A549 (cell line): ENCODE measurements at regions not wholly inside any gene's neighbourhood (a gene's known extent, or its start where the extent isn't known, plus 50 kb on each side); places are given as distances from the start of the nearest gene placed in this dataset.

Experiments used
- ATAC-seq, 2 experiments: fragments of 200-7000 bp in 1 of 2; fragments of >200 bp in 1 of 2; cut with Nextera tagmentation in 1 of 2; cut with Tn5 transposase in 1 of 2; 3 replicates each; pipeline versions ENCODE4 v1.8.0 to v1.9.1; 2018 to 2020; ENCODE audit warnings: mild to moderate bottlenecking in 1 of 2, moderate library complexity in 1 of 2
- CTCF ChIA-PET: fragments of 300-600 bp; sonication (Branson Sonifier 250); formaldehyde crosslinking; extraction: SDS; loops from one replicate; lab custom pipeline; 2021; ENCODE audit warnings: antibody characterized with exemption, inconsistent platforms; lab: Yijun Ruan, JAX
- POLR2A ChIA-PET: fragments of 350-600 bp; formaldehyde crosslinking; extraction: SDS; loops from one replicate; lab custom pipeline; 2021; ENCODE audit warnings: antibody characterized with exemption, inconsistent platforms; lab: Yijun Ruan, JAX
- DNase-seq, 2 experiments: peaks; one replicate each; pipeline versions ENCODE4 v3.0.0 to v3.0.0-alpha.2; 2011 to 2016; ENCODE audit warnings: low read depth in 1 of 2, low spot score in 1 of 2
- FAIRE-seq: peaks from 2 replicates; lab custom pipeline; 2011; peaks lifted over from hg19 to GRCh38; lab: Jason Lieb, UNC
- H3K27ac ChIP-seq, 2 experiments: fragments of >200 bp; sonication (Bioruptor Twin); formaldehyde crosslinking; 3 replicates each; pipeline ENCODE4 v1.5.1; 2016 to 2017
- H3K4me1 ChIP-seq: fragments of >200 bp; sonication (Bioruptor Twin); formaldehyde crosslinking; 3 replicates; pipeline ENCODE4 v1.6.1; 2016
- H3K4me2 ChIP-seq: fragments of >200 bp; sonication (Bioruptor Twin); formaldehyde crosslinking; 3 replicates; pipeline ENCODE4 v1.6.1; 2016
- H3K4me3 ChIP-seq: fragments of >200 bp; sonication (Bioruptor Twin); formaldehyde crosslinking; 3 replicates; pipeline ENCODE4 v1.5.1; 2016
- H3K9me3 ChIP-seq: fragments of >200 bp; sonication (Bioruptor Twin); formaldehyde crosslinking; 3 replicates; pipeline ENCODE4 v1.6.1; 2016
- CHD4 ChIP-seq: fragments of 200-600 bp; sonication (generic); IDR thresholded peaks from 2 replicates; pipeline ENCODE4 v1.6.1; 2016; ENCODE audit warnings: antibody characterized with exemption, mild to moderate bottlenecking, borderline replicate concordance
- EHF ChIP-seq: fragments of 250-450 bp; sonication (Bioruptor Pico); IDR thresholded peaks from 2 replicates; pipeline ENCODE4 v1.5.0; 2020; ENCODE audit warnings: mild to moderate bottlenecking
- EHMT2 ChIP-seq: fragments of 200-600 bp; sonication (generic); IDR thresholded peaks from 2 replicates; pipeline ENCODE4 v1.6.1; 2016; ENCODE audit warnings: antibody characterized with exemption, low read depth, mild to moderate bottlenecking, moderate library complexity
- ESRRA ChIP-seq: fragments of 150-350 bp; IDR thresholded peaks from 2 replicates; pipeline ENCODE4 v1.6.1; 2014; ENCODE audit warnings: mild to moderate bottlenecking, low read length, borderline replicate concordance
- FOSL2 ChIP-seq, 2 experiments: fragments of 450-650 bp in 1 of 2; fragments of >200 bp in 1 of 2; sonication (Bioruptor Twin) in 1 of 2; formaldehyde crosslinking; IDR thresholded peaks; 2 replicates each; pipeline versions ENCODE4 v1.5.0 to v1.6.1; 2016 to 2020; ENCODE audit warnings: mild to moderate bottlenecking in 1 of 2, moderate library complexity in 1 of 2
- GATA3 ChIP-seq: IDR thresholded peaks from 2 replicates; pipeline ENCODE4 v1.6.1; 2012; ENCODE audit warnings: borderline replicate concordance
- HOXA7 ChIP-seq: fragments of 250-450 bp; sonication (Bioruptor Pico); IDR thresholded peaks from 2 replicates; pipeline ENCODE4 v1.5.0; 2020; ENCODE audit warnings: mild to moderate bottlenecking, moderate library complexity
- HOXB5 ChIP-seq: fragments of 250-450 bp; sonication (Bioruptor Pico); IDR thresholded peaks from 2 replicates; pipeline ENCODE4 v1.5.0; 2020; ENCODE audit warnings: mild to moderate bottlenecking, moderate library complexity
- JUN ChIP-seq, 2 experiments: fragments of >200 bp; sonication (Bioruptor Twin); formaldehyde crosslinking; IDR thresholded peaks; 2 replicates in 1 of 2; 3 replicates in 1 of 2; pipeline ENCODE4 v1.6.1; 2016 to 2017
- MAFK ChIP-seq: fragments of 450-650 bp; IDR thresholded peaks from 2 replicates; pipeline ENCODE4 v1.6.1; 2014; ENCODE audit not compliant: partially characterized antibody
- NFE2L2 ChIP-seq: fragments of 150-350 bp; conservative IDR thresholded peaks from 2 replicates; pipeline ENCODE4 v1.6.1; 2014; ENCODE audit warnings: low read length
- RAD21 ChIP-seq, 2 experiments: fragments of >200 bp in 1 of 2; sonication (Bioruptor Twin) in 1 of 2; formaldehyde crosslinking in 1 of 2; IDR thresholded peaks in 1 of 2; conservative IDR thresholded peaks in 1 of 2; 2 replicates in 1 of 2; 3 replicates in 1 of 2; pipeline ENCODE4 v1.6.1; 2012 to 2018; ENCODE audit warnings: inconsistent platforms in 1 of 2
- RCOR1 ChIP-seq: fragments of 150-350 bp; IDR thresholded peaks from 2 replicates; pipeline ENCODE4 v1.6.1; 2014; ENCODE audit warnings: antibody characterized with exemption, low read length, low read depth
- RFX5 ChIP-seq: fragments of 450-650 bp; IDR thresholded peaks from 2 replicates; pipeline ENCODE4 v1.7.1; 2014; ENCODE audit warnings: antibody characterized with exemption, mild to moderate bottlenecking, moderate library complexity
- SMC3 ChIP-seq: fragments of >200 bp; sonication (Bioruptor Twin); formaldehyde crosslinking; IDR thresholded peaks from 3 replicates; pipeline ENCODE4 v1.6.1; 2018; ENCODE audit warnings: inconsistent platforms
- SREBF2 ChIP-seq: fragments of 450-650 bp; IDR thresholded peaks from 2 replicates; pipeline ENCODE4 v1.6.1; 2014; ENCODE audit warnings: mild to moderate bottlenecking, moderate library complexity
- TP53 ChIP-seq: fragments of 250-450 bp; sonication (Bioruptor Pico); IDR thresholded peaks from 2 replicates; pipeline ENCODE4 v1.5.0; 2021; ENCODE audit warnings: mild to moderate bottlenecking, moderate library complexity
- ZFP36 ChIP-seq: fragments of 450-650 bp; IDR thresholded peaks from 2 replicates; pipeline ENCODE4 v1.6.1; 2014; ENCODE audit warnings: borderline replicate concordance; ENCODE audit not compliant: partially characterized antibody
- ZSCAN20 ChIP-seq: fragments of 250-450 bp; sonication (Bioruptor Pico); IDR thresholded peaks from 2 replicates; pipeline ENCODE4 v1.8.0; 2022; ENCODE audit warnings: mild to moderate bottlenecking, moderate library complexity
- WGBS: methylation state at CpG from one replicate; pipeline ENCODE4 v1.1.6; 2017; ENCODE audit errors: missing lambda C conversion rate; 5-methylcytosine and 5-hydroxymethylcytosine counted together
- TF ChIP-seq, protein P1 (sequence below): IDR thresholded peaks from 2 replicates; pipeline ENCODE4 v1.6.1; 2012; ENCODE audit warnings: low read depth, borderline replicate concordance

DNA sequence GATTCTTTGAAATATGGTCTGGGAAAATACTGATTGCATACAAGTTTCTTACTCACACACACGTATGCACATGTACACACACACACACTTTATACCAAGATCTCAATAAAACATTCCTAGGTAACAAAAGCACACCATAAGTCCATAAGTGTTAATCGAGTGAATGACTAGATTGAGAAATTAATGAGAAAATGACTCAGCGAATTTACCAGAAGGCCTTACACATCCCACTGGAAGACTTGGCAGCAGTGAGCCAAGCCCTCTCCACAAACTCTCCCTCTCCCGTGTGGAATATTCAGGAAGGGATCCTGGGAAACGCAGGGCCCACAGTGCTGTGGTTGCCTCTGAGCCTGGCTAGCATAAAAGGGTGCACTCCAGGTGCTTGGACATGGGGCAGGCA, 227.2 kb downstream of the LY86 start:
- TF ChIP-seq NFE2L2 (peak; percentile 70), RAD21 (conservative IDR thresholded peaks at IDR 0.05 in 1 of 2, IDR thresholded peaks at IDR 0.05 in 1 of 2) (no peak), MAFK (peak; percentile 78)
- TF ChIP-seq, all 56 proteins: peak for 2
- FAIRE-seq (no peak), ATAC-seq (no peak), DNase-seq (no peak)
- H3K4me3 ChIP-seq: no peak overlapping the region
- ChIA-PET CTCF (interaction anchor here (1.0 kb wide), 1 partner anchor 91 kb away, joined by 3 read pairs; no protein-coding TSS in a partner anchor), POLR2A (no interaction called here)
- 63% methylated on average over 5 of the region's 5 CpGs for WGBS
- peak overlapping the region in 1 of 2 experiments; percentile 58; a peak in 1 of 6 replicates for H3K27ac ChIP-seq
- H3K4me1 ChIP-seq: peaks cover 11% of the 10 kb centered on the region; the same call in 2 of the 3 replicates
- H3K9me3 ChIP-seq: no peaks in the 10 kb centered on the region
- H3K4me2 ChIP-seq: no peak overlapping the region

DNA sequence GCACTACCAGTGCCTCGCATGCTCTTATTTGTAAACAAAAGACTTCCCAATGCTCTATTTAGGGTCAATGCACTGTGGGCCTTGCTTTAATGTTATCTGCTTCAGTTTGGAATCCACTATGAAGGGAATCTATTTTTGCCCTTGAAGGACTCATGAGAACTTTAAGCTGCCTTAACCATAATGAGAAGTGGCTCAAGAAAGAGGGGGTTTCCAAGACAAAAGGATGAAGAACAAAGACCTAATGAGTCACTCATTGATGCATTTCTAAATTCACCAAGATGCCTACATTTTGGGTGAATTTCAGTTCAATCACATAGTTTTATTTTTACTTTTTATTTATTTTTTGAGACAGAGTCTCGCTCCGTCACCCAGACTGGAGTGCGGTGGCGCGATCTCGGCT, 228.2 kb downstream of the LY86 start:
- Histone ChIP-seq H3K4me1 (peaks cover 5% of the 10 kb centered on the region; the same call in 2 of the 3 replicates), H3K4me2 (no peak overlapping the region), H3K9me3 (no peaks in the 10 kb centered on the region), H3K4me3 (no peak overlapping the region), H3K27ac (no peak overlapping the region)
- TF ChIP-seq EHF (no peak), GATA3 (no peak), HOXB5 (CRISPR knock-in tag) (no peak), EHMT2 (no peak), FOSL2 (IDR thresholded peaks at IDR 0.05) (no peak), FOSL2 (CRISPR knock-in tag; IDR thresholded peaks at IDR 0.05) (no peak), CHD4 (no peak), TP53 (CRISPR knock-in tag) (no peak), SMC3 (no peak), SREBF2 (no peak), RFX5 (no peak)
- no peak for ATAC-seq
- ChIA-PET CTCF (no interaction called here), POLR2A (no interaction called here)
- no peak for DNase-seq
- WGBS: 97% methylated on average over 7 of the region's 7 CpGs
- FAIRE-seq: no peak

DNA sequence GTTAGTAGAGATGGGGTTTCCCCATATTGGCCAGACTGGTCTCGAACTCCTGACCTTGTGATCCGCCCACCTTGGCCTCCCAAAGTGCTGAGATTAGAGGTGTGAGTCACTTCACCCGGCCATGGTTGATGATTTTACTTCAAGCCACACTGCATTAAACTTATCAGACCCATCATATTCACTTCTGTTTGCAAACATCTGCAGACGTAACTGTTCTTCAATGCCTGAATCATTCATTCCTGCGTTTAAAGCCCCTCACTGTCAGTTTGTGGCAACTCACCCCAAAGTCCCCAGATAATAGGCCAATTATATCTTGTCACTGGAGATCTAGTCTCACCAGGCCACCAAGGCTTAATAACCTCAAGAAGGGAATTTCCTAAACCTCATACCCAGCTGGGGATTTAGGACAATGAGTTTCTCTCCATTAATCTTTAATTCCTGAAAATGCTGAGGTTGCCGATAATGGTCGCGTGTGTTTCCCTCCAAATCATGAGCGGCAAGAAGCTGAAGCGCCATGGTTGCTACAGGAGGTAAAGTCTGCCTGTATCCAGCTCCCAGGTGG, 229.6 kb downstream of the LY86 start:
- 79% methylated on average over 10 of the region's 10 CpGs for WGBS
- H3K9me3 ChIP-seq: no peaks in the 10 kb centered on the region
- H3K27ac ChIP-seq: no peak overlapping the region
- peak; percentile 59 for TF ChIP-seq MAFK
- no peak for TF ChIP-seq ESRRA
- TF ChIP-seq, all 56 proteins: peak for 1
- ChIA-PET CTCF (interaction anchor here (0.5 kb wide), 1 partner anchor 260 kb away, joined by 3 read pairs; no protein-coding TSS in a partner anchor), POLR2A (no interaction called here)
- ATAC-seq (no peak), DNase-seq (no peak), FAIRE-seq (no peak)
- Histone ChIP-seq H3K4me2 (no peak overlapping the region), H3K4me3 (no peak overlapping the region), H3K4me1 (no peaks in the 10 kb centered on the region)

DNA sequence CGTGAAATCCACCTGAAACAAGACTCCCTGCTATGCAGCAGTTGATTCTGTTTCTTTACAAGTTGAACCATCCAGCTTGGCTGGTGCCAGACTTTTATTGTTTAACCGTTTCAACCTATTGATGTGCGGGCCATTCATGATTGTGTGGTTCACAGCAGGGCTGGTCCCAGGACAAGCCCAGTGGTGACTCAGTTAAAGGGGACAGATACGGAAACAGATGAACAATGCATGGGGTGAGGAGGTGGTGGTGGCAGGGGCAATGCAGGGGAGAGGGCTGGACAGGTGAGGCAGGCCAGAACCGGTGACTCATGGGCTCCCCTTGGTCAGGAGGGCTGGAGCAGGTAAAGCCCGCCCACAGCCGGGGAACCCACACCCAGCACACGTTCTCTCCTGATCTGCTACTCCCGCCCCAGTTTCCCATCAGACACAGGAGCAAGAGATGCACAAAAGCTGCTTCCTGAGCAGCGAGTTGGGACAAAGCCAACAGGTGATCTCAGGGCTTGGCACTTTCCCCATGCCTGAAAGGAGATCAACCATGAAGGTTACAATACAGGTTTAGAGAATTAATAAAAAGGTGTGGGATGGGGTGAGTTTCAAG, 232.2 kb downstream of the LY86 start:
- POLR2A ChIA-PET: interaction anchor here (0.7 kb wide), 1 partner anchor 387 kb away, joined by 3 read pairs; no protein-coding TSS in a partner anchor
- Histone ChIP-seq H3K4me2 (no peak overlapping the region), H3K27ac (no peak overlapping the region), H3K4me1 (no peaks in the 10 kb centered on the region), H3K4me3 (no peak overlapping the region), H3K9me3 (no peaks in the 10 kb centered on the region)
- DNase-seq (no peak), ATAC-seq (no peak), FAIRE-seq (no peak)
- no peak for TF ChIP-seq HOXA7 (CRISPR knock-in tag)
- TF ChIP-seq, protein P1, sequence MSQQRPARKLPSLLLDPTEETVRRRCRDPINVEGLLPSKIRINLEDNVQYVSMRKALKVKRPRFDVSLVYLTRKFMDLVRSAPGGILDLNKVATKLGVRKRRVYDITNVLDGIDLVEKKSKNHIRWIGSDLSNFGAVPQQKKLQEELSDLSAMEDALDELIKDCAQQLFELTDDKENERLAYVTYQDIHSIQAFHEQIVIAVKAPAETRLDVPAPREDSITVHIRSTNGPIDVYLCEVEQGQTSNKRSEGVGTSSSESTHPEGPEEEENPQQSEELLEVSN: no peak
- no peak for TF ChIP-seq ZSCAN20 (CRISPR knock-in tag)
- TF ChIP-seq ZFP36: no peak
- TF ChIP-seq JUN (IDR thresholded peaks at IDR 0.05): no peak
- no peak for TF ChIP-seq RCOR1
- CTCF ChIA-PET: no interaction called here
- WGBS: 51% methylated on average over 5 of the region's 10 CpGs
